ENCODE measurements at regions not wholly inside any gene's neighbourhood (a gene's known extent, or its start where the extent isn't known, plus 50 kb on each side); places are given as distances from the start of the nearest gene placed in this dataset.

DNA sequence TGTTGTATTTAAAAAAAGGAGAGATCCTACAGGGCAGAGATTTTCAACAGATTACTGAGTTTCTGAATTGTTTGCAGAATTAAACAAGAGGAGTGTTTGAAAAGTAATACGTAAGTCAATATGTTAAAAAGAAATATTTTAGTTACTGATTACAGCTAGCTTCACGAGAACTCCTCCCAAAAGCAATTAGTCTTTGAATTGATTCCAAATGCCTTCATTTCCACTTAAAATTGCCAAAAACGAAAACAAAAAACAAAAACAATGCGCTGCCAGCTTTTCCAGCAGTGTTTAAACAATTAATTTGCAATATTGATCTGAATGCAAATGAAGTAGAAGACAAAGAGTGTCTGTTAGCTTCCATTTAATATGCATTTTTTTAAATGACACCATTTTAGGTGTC lies 310.0 kb downstream of the IPO8 start:
- no peak for DNase-seq
- Histone ChIP-seq H3K36me3 (no peaks in the 10 kb centered on the region), H3K9me3 (no peaks in the 10 kb centered on the region; the same call in 1 of the 2 replicates), H3K4me1 (no peaks in the 10 kb centered on the region), H3K4me3 (ENCODE audit: low read depth, low read length) (no peak overlapping the region), H3K27me3 (no peaks in the 10 kb centered on the region)
- TF ChIP-seq, protein P1, sequence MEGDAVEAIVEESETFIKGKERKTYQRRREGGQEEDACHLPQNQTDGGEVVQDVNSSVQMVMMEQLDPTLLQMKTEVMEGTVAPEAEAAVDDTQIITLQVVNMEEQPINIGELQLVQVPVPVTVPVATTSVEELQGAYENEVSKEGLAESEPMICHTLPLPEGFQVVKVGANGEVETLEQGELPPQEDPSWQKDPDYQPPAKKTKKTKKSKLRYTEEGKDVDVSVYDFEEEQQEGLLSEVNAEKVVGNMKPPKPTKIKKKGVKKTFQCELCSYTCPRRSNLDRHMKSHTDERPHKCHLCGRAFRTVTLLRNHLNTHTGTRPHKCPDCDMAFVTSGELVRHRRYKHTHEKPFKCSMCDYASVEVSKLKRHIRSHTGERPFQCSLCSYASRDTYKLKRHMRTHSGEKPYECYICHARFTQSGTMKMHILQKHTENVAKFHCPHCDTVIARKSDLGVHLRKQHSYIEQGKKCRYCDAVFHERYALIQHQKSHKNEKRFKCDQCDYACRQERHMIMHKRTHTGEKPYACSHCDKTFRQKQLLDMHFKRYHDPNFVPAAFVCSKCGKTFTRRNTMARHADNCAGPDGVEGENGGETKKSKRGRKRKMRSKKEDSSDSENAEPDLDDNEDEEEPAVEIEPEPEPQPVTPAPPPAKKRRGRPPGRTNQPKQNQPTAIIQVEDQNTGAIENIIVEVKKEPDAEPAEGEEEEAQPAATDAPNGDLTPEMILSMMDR (IDR thresholded peaks at IDR 0.05; ENCODE audit: low read depth, low read length) = no peak

DNA sequence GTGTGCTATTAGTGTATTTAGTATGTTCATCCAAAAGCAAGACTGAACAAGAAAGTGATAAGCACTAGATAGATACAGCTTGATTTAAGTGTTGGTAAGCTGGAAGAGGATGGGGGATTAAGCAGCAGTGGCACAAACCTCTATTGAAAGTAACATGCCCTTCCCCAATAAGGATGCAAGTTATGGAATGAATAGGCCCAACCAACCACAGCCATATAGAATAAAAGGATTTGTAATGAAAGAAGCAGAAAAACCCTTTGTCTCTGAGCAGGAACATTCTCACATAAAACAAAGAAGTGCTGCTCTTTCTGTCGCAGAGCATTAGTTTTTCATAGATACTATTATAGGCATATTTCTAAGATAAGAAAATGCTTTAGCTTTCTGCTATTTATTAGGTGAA lies 310.7 kb downstream of the IPO8 start:
- Histone ChIP-seq H3K4me3 (ENCODE audit: low read depth, low read length) (no peak overlapping the region), H3K36me3 (no peaks in the 10 kb centered on the region), H3K4me1 (no peaks in the 10 kb centered on the region), H3K27me3 (no peaks in the 10 kb centered on the region), H3K9me3 (no peaks in the 10 kb centered on the region; the same call in 1 of the 2 replicates)
- DNase-seq = no peak
- TF ChIP-seq, protein P1 (IDR thresholded peaks at IDR 0.05; ENCODE audit: low read depth, low read length) = no peak

DNA sequence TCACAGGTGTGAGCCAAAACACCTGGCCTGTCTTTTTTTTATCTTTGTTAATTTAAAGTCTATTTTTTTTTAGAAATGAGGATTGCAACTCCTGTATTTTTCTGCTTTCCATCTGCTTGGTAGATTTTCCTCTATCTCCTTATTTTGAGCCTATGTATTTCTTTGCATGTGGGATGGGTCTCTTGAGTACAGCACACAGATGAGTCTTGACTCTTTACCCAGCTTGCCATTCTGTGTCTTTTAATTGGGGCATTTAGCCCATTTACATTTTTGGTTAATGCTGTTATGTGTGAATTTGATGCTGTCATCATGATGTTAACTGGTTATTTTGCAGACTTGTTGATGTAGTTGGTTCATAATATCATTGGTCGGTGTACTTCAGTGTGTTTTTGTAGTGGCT lies 317.4 kb downstream of the IPO8 start:
- no peaks in the 10 kb centered on the region for H3K27me3 ChIP-seq
- DNase-seq = no peak
- no peaks in the 10 kb centered on the region for H3K36me3 ChIP-seq
- H3K9me3 ChIP-seq = no peaks in the 10 kb centered on the region; the same call in 1 of the 2 replicates
- no peaks in the 10 kb centered on the region for H3K4me1 ChIP-seq
- TF ChIP-seq, protein P1 (IDR thresholded peaks at IDR 0.05; ENCODE audit: low read depth, low read length) = no peak
- no peak overlapping the region for H3K4me3 ChIP-seq (ENCODE audit: low read depth, low read length)

DNA sequence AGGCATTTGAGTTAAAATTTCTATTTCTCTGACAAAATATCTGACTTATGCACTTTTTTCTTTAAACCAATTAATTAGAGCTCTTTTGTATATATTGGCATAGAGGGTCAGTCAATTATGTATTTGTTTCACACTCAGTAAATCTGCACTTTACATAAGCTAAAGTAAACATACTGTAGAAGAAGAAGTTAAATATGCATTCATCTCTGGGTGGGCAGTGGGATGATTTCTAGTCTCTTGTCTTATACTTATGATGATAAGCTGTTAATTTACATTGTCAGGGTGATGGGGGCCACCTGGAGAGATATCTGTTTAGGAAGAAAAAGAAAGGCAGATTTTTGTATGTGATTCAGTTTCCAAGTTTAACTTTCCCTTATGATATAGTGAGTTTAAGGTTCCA lies 330.8 kb downstream of the IPO8 start:
- DNase-seq = no peak
- no peak overlapping the region for H3K4me3 ChIP-seq (ENCODE audit: low read depth, low read length)
- H3K36me3 ChIP-seq = no peaks in the 10 kb centered on the region
- no peaks in the 10 kb centered on the region for H3K4me1 ChIP-seq
- no peaks in the 10 kb centered on the region for H3K27me3 ChIP-seq
- no peaks in the 10 kb centered on the region for H3K9me3 ChIP-seq
- TF ChIP-seq, protein P1 (IDR thresholded peaks at IDR 0.05; ENCODE audit: low read depth, low read length) = no peak

DNA sequence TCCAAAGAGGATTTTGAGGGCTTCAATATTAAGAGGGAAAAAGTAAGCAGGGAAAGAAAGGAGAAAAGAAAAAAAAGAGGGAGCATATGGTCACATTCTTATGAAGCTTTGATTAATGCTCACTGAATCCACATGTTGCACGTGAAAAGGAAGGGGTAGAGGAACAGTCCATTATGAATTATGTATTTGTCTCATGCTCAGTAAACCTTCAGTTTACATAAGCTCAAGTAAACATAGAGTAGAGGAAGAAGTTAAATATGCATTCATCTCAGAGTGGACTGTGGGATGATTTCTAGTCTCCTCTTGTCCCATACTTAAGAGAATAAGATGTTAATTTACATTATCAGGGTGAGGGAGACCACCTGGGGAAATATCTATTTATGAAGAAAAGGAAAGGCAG lies 334.5 kb downstream of the IPO8 start:
- Histone ChIP-seq H3K9me3 (no peaks in the 10 kb centered on the region), H3K4me1 (no peaks in the 10 kb centered on the region), H3K27me3 (no peaks in the 10 kb centered on the region), H3K4me3 (ENCODE audit: low read depth, low read length) (no peak overlapping the region), H3K36me3 (no peaks in the 10 kb centered on the region)
- TF ChIP-seq, protein P1 (IDR thresholded peaks at IDR 0.05; ENCODE audit: low read depth, low read length) = no peak
- no peak for DNase-seq

DNA sequence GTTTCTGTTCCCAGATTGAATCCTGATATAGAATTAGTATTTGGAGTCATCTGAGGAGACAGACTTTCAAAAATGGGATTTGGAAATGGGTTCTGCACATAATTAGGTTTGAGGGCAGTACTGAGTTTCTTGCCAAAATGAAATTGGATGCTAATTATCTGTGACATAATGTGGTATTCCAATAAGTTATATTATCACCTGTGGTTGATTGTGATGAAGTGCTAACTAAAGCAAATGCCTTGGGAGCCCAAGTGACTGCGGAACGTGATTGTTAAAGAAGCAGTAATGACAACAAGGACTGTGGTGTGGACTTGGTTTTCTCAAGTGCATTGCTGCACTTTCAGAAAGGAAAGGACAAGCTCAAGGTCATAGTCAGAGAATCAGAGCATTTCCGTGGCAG lies 337.0 kb downstream of the IPO8 start:
- Histone ChIP-seq H3K4me1 (no peaks in the 10 kb centered on the region), H3K36me3 (no peaks in the 10 kb centered on the region), H3K4me3 (ENCODE audit: low read depth, low read length) (no peak overlapping the region), H3K9me3 (no peaks in the 10 kb centered on the region), H3K27me3 (no peaks in the 10 kb centered on the region)
- no peak for DNase-seq
- TF ChIP-seq, protein P1 (IDR thresholded peaks at IDR 0.05; ENCODE audit: low read depth, low read length) = no peak

All from BE2C (cell line).